A172 (cell line): ENCODE measurements at regions not wholly inside any gene's neighbourhood (a gene's known extent, or its start where the extent isn't known, plus 50 kb on each side); places are given as distances from the start of the nearest gene placed in this dataset.
A peak's percentile ranks its signal among the peaks of the same experiment; 100 is the strongest.

Experiments
- DNase-seq: peaks from one replicate; pipeline ENCODE4 v3.0.0-alpha.2; 2015; ENCODE audit warnings: low spot score

DNA sequence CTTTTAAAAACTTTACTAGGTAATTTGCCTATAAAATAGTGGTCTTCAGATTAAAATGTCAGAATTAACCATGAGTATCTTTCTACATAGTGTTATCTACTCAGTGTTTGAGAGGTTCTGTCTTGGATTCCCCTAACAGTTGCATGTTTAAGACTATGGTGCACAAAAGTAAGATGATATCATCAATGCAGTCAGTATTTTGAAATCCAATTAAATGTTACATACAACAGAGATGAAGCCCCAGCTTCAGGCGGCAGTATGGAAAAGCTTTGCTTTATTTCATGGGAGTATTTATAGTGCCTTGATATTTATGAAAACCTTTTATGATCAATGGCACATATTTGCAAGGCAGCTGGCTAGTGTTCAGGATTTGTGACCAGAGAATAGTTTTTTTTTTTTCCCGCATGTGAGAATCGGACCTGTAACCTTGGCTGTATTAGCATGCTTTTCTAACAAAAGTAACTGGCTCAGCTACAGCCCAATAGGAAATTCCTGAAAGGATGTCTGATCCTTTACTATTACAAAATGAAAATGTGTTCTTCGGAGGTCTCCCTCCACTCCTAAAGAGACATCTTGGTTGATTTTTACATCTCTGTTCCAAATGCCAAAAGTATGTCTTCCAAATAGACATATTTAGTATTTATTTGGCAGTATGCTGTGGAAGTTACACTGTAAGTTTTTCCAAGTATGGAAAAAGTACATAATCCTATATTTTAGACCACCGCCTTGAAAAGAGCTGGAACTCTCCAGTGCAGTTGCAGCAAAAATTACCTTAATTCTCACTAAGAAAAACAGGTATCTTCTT lies 319.3 kb upstream of the UBE2E3 start:
- DNase-seq: no peak

DNA sequence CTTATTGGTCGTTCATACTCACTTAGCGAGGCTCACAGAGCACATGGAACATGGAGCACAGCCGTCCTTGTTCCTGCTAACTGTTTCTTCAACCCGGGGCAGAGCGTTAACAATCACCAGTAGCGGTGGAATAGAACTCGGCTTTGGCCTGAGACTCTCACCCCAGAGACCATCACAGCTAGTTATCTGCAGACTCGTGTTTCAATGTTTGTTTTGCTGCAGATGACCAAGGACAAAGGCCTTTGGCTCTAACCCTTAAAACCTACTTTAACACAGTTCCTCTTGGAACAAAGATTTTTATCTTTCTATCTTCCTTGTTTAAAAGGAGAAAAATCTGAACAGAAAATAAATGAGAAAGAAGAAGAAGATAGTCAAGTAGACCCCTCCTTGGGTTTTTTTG lies 320.2 kb upstream of the UBE2E3 start:
- DNase-seq: no peak

GRCh38 chr2:180657054-180657453 lies 323.4 kb upstream of the UBE2E3 start:
- peak; percentile 90 for DNase-seq

- DNase-seq: peak; percentile 89
Measured at GRCh38 chr2:180656455-180656847, 324.0 kb upstream of the UBE2E3 start.

GRCh38 chr2:180655842-180656454 lies 324.5 kb upstream of the UBE2E3 start:
- DNase-seq: no peak

DNA sequence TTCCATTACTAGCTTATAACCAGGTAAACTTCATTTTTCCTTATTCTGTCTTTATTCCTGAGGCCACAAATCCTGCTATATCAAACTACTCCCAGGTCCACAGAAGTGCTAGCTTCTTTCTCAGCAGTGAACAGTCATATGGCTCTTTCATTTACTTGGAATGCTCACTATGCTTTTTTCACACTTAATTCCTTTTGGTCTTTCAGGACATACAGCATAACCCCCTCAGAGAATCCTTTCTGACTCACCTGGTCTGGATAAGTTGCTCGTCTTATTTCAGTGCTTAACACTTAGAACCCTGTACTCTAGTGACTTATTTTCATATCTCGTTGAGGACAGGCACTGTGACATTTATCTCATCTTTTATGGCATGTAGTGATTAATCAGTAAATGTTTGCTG lies 325.0 kb upstream of the UBE2E3 start:
- no peak for DNase-seq

DNA sequence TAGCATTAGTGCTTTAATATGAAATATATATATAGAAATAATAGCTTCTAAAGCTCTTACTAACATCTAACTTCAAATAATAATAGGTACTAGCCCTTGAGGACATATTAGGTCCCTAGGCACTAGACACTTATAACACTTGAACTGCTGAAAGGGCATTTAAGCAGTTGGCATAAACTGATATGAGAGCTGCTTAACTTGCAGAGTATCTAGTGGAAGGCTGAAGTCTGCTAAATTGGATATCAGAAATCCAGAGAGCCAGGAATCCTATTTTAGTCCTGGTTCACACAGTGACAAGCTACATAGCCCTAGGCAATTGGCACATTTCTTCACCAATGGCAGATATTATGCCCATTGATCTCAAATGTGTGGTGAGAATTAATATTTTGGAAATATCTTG lies 326.9 kb upstream of the UBE2E3 start:
- no peak for DNase-seq

GRCh38 chr2:180652794-180653193 lies 327.6 kb upstream of the UBE2E3 start:
- no peak for DNase-seq

DNA sequence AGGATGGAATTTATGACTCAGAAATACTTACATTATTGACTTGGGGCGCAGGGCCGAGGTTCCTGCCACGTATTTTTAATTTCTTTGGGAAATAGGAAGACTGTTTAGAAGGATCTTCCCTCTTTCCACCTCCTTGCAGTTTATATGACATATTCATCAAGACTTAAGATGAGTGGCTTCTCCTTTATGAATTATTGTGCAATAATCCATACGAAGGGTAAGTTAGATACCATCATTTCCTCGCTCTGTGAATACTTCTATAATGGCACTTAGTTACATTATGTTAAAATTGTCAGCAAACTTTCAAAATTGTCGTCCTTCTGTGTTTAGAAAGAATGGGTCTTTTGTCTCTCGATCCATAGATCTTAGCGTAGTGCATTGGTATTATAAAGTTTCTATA lies 328.8 kb upstream of the UBE2E3 start:
- no peak for DNase-seq

GRCh38 chr2:180647621-180648020 lies 332.8 kb upstream of the UBE2E3 start:
- DNase-seq: no peak

DNA sequence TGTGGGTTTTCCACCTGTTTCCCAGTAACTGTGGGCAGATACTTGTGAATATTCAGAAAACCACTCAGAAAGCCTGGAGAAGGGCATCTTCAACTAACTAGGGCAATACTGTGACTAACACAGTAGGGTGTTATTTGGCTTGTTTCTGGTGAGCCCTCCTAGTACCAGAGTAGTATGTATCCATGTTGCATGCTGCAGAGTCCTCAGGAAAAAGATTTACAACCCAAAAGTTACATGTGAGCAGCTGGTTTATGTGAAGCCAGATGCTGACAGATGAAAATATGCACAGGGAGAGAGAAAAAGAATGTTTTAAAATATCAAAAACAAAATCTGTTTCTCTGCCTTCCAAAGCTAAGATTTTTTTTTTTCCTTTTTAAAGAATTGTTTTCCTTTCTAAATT lies 333.2 kb upstream of the UBE2E3 start:
- DNase-seq: no peak

GRCh38 chr2:180646756-180647155 lies 333.6 kb upstream of the UBE2E3 start:
- DNase-seq: no peak

GRCh38 chr2:180644709-180645108 lies 335.7 kb upstream of the UBE2E3 start:
- DNase-seq: peak; percentile 86

DNA sequence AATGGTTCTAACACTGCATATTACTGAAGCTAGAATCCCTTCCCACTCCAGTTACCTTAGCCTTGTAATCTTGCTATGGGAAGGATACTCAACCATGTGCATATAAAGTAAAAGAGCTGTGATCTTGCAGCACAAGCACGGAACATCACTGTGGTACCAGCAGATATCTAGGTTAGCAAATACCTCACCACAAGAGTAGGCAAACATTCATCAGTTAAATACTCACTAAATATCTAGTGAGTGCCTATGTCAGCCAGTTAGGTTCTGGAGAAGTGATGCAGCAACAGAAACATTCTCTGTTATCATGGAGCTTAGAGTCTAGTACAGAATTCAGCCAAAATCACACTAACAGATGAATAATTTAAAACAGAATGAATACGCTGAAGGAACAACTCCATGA lies 349.6 kb upstream of the UBE2E3 start:
- no peak for DNase-seq

DNA sequence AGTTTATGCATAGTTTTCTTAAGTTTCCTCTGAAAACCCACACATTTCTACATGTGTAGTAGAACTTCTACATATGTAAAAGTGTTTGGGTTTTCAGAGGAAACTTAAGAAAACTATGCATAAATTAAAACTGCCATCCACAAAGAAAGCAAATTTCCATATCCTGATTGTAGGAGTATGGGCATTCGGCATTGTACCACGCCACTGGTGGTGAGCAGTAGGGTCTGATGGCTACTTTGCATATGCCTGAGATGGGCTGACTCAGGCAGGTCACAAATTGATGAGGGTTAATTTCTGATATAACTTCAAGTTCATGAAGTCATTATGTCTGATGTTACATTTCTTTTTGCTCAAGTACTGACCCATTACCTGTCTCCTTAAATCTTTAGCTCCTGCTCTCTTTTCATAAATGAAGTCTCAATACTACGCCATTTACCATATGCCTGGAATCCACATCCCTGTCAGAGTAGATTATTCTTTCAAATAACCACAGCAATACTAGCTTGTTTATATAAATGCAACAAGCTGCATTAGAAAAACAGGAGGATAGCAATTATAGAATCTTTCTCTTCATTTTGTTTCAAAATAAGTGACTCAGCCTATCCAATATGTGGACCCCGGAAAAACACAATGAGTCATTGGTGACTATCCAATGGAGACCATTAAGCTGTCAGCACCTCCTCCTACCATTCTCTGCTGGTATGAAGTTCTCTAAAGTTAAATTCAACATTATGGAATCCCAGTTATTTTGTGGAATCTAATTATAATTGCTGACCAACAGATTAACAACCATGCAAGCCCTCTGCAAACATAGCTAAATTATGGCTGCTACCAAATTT lies 355.2 kb upstream of the UBE2E3 start:
- DNase-seq: peak; percentile 90

- DNase-seq: no peak
Measured at GRCh38 chr2:180621941-180622918, 358.2 kb upstream of the UBE2E3 start.

DNA sequence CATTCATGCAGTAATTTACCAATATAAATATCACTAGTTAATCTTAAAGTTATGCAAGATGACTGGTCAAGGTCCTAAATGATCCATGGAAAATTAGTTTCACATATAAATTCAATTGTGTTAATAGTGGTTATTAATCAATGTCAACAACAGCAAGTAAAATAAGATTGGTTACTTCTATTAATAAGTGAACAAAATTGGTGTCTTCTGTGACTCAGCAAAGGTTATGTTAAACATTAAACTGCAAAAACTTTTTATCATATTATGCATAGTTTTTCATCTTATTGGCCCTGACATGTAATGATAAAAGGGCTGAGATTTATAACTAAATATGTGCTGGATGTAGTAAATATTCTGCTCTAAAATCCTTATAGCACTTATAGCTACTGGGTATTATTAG lies 359.0 kb upstream of the UBE2E3 start:
- no peak for DNase-seq

DNA sequence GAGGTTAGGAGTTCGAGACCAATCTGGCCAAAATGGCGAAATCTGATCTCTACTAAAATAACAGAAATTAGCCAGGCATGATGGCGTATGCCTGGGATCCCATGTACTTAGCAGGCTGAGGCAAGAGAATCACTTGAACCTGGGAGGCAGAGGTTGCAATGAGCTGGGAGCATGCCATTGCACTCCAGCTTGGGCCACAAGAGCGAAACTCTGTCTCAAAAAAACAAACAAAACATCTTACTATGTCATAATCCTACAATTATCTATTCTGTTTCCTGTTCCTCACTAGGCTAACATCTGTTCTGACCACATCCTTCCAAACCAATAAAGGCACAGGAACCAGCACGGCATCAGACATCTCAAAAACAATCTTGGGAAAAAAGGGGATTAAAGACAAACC lies 361.8 kb upstream of the UBE2E3 start:
- DNase-seq: peak; percentile 21

DNA sequence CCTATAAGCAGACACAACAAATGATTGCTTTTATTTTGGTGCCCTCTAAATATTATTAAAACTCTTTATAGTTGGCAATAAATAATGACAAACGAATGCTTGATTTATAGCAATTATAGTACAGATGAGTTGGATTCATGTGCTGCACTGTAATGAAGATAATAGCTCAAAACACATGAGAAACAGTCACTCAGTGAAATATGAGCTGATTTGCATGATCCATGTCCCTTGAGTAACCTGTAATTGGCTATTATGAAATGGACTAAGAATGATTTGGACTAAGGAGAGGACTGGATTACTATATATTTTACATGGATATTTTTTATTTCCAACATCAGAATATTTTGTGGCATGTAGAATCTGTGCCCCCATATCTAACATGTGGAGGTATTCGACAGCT lies 365.6 kb upstream of the UBE2E3 start:
- DNase-seq: no peak

- no peak for DNase-seq
Measured at GRCh38 chr2:180609626-180610340, 370.6 kb upstream of the UBE2E3 start.

DNA sequence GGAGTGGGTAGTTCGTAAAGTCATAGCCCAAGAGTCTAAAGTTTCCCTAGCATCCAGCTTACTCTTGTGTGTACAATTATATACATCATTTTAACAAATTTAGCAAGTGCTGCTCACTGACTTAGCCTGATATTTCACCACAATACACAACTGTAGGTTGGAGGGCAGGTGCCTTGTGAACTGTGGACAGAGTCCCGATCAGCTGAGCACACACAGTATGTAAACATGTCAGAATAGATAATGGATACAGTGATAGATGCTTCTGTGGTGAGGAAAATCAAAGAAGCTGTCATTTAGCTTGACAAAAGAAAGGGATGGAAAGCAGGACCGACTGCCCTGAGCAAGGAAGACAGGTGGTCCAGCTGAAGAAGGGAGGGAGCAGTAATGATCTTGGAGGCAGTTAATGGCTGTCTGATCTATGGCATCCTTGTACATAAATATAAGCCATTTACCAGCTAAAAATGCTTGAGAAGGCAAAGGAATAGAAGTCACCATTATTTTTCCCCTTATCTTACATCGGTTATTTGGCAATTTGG lies 372.8 kb upstream of the UBE2E3 start:
- DNase-seq: no peak
